ENCODE measurements at regions not wholly inside any gene's neighbourhood (a gene's known extent, or its start where the extent isn't known, plus 50 kb on each side); places are given as distances from the start of the nearest gene placed in this dataset.

GRCh38 chr3:88807491-88808105 lies 299.8 kb upstream of the EPHA3 start:
- no peak overlapping the region for H3K4me3 ChIP-seq
- ChIA-PET SMC1A (ENCODE audit: uncharacterized antibody, unreplicated experiment) (no interaction called here), RAD21 (ENCODE audit: unreplicated experiment) (no interaction called here), POLR2A (no interaction called here), CTCF (no interaction called here)
- no peaks in the 10 kb centered on the region for H3K36me3 ChIP-seq (ENCODE audit: control insufficient read depth in 2 of 2, insufficient read depth in 2 of 2, low read length in 1 of 2)
- no peaks in the 10 kb centered on the region for H3K27me3 ChIP-seq (replicated peaks in 1 of 2; ENCODE audit: control insufficient read depth in 2 of 2, insufficient read depth in 2 of 2, low read length in 1 of 2)
- no peak for DNase-seq (ENCODE audit: low read depth, low spot score)
- BruUV-seq (replicated peaks), result no TSS peak
- no peak overlapping the region for H3K9ac ChIP-seq (ENCODE audit: control insufficient read depth, insufficient read depth, low read length)
- no peak overlapping the region for H2AFZ ChIP-seq (ENCODE audit: control insufficient read depth, low read depth, low read length)
- 8% methylated on average over 3 of the region's 3 CpGs for WGBS (ENCODE audit: insufficient coverage, insufficient replicate concordance, low lambda C conversion rate, missing lambda C conversion rate)
- no peak overlapping the region for H3K4me2 ChIP-seq (ENCODE audit: control insufficient read depth, insufficient read depth)
- intact Hi-C loops (cut with micrococcal nuclease; ENCODE audit: unreplicated experiment), result no loop called here
- H4K20me1 ChIP-seq (ENCODE audit: control insufficient read depth, insufficient read depth), result no peaks in the 10 kb centered on the region
- no peaks in the 10 kb centered on the region for H3K9me3 ChIP-seq (replicated peaks; ENCODE audit: control insufficient read depth, insufficient read depth, low read length)
- no peaks in the 10 kb centered on the region for H3K79me2 ChIP-seq (ENCODE audit: control insufficient read depth, insufficient read depth, low read length)
- no peak overlapping the region for H3K27ac ChIP-seq (ENCODE audit: control insufficient read depth, insufficient read depth)
- H3K4me1 ChIP-seq (ENCODE audit: control insufficient read depth, insufficient read depth, low read length), result no peaks in the 10 kb centered on the region
- in situ Hi-C loops (cut with MboI), result no loop called here
- ATAC-seq, result no peak
- no peak for TF ChIP-seq MYC (IDR thresholded peaks at IDR 0.05; ENCODE audit: insufficient read depth, insufficient read length, insufficient replicate concordance, low read length, severe bottlenecking)
- TF ChIP-seq BCL3 (IDR thresholded peaks at IDR 0.05; ENCODE audit: borderline replicate concordance, insufficient read depth, low read depth, low read length, poor library complexity, severe bottlenecking), result no peak
- TF ChIP-seq SMAD5 (IDR thresholded peaks at IDR 0.05; ENCODE audit: low read depth), result no peak
- no peak for TF ChIP-seq IRF5 (IDR thresholded peaks at IDR 0.05; ENCODE audit: borderline replicate concordance)
- no peak for TF ChIP-seq FOXK2 (IDR thresholded peaks at IDR 0.05)
- no peak for TF ChIP-seq RUNX3 (IDR thresholded peaks at IDR 0.05; ENCODE audit: low read length)
- TF ChIP-seq TCF7 (IDR thresholded peaks at IDR 0.05; ENCODE audit: borderline replicate concordance), result no peak
- no peak for TF ChIP-seq DPF2 (IDR thresholded peaks at IDR 0.05)
- TF ChIP-seq TBL1XR1 (IDR thresholded peaks at IDR 0.05; ENCODE audit: low read depth, low read length), result no peak
- FAIRE-seq, result no peak

Measured in GM12878 (cell line).